ENCODE measurements at regions not wholly inside any gene's neighbourhood (a gene's known extent, or its start where the extent isn't known, plus 50 kb on each side); places are given as distances from the start of the nearest gene placed in this dataset.

- Histone ChIP-seq H3K9me3 (replicated peaks in 1 of 2; ENCODE audit: control insufficient read depth in 2 of 2, insufficient read depth in 1 of 2, low read depth in 1 of 2, low read length in 2 of 2) (peaks cover 0 to 6% of the 10 kb centered on the region in 2 donors), H3K23ac (ENCODE audit: low read depth, low read length, poor library complexity) (no peak overlapping the region), H3K9ac (ENCODE audit: low read depth, low read length, poor library complexity) (no peak overlapping the region), H2BK15ac (ENCODE audit: low read length) (no peak overlapping the region), H3K36me3 (replicated peaks in 1 of 2; ENCODE audit: control insufficient read depth in 2 of 2, insufficient read depth in 2 of 2, low read length in 2 of 2) (no peaks in the 10 kb centered on the region), H2BK12ac (ENCODE audit: low read length) (no peak overlapping the region), H4K91ac (ENCODE audit: low read depth, low read length, poor library complexity) (no peak overlapping the region), H3K4me1 (ENCODE audit: control insufficient read depth in 2 of 2, insufficient read depth in 1 of 2, low read depth in 1 of 2, low read length in 2 of 2) (no peaks in the 10 kb centered on the region), H3K27me3 (ENCODE audit: control insufficient read depth in 3 of 3, insufficient read depth in 3 of 3, low read depth in 1 of 3, low read length in 3 of 3) (no peaks in the 10 kb centered on the region), H2AK5ac (ENCODE audit: low read depth, low read length) (no peak overlapping the region), H3K27ac (replicated peaks; ENCODE audit: low read length) (no peak overlapping the region), H3K79me1 (ENCODE audit: low read depth, low read length) (no peaks in the 10 kb centered on the region), H2BK120ac (ENCODE audit: low read depth, low read length) (no peak overlapping the region), H3K4me3 (ENCODE audit: low read length in 2 of 2) (no peak overlapping the region), H2AFZ (ENCODE audit: low read length) (no peak overlapping the region), H2BK5ac (ENCODE audit: low read length) (no peak overlapping the region), H3K14ac (ENCODE audit: low read length) (no peak overlapping the region), H3K4ac (ENCODE audit: low read length) (no peak overlapping the region), H3K4me2 (ENCODE audit: insufficient read depth, low read length, poor library complexity, severe bottlenecking) (no peak overlapping the region), H4K8ac (ENCODE audit: low read depth, low read length) (no peak overlapping the region), H3K18ac (ENCODE audit: low read length) (no peak overlapping the region)
- no peak for DNase-seq (ENCODE audit: low spot score)
- no CpG with 5 or more reads among the region's 9 CpGs for WGBS, 2 donors (ENCODE audit: extremely low coverage in 2 of 2, insufficient read length in 2 of 2, insufficient replicate concordance in 1 of 2)
Measured at GRCh38 chr12:107826276-107826675, 51.8 kb downstream of the ASCL4 start.

GRCh38 chr12:107829271-107829670 lies 54.8 kb downstream of the ASCL4 start:
- H3K27ac ChIP-seq (replicated peaks; ENCODE audit: low read length), result no peak overlapping the region
- no peak overlapping the region for H2AK5ac ChIP-seq (ENCODE audit: low read depth, low read length)
- no peak overlapping the region for H2BK5ac ChIP-seq (ENCODE audit: low read length)
- no peak overlapping the region for H3K18ac ChIP-seq (ENCODE audit: low read length)
- no peak overlapping the region for H3K4me3 ChIP-seq (ENCODE audit: low read length in 2 of 2)
- no peaks in the 10 kb centered on the region for H3K36me3 ChIP-seq (replicated peaks in 1 of 2; ENCODE audit: control insufficient read depth in 2 of 2, insufficient read depth in 2 of 2, low read length in 2 of 2)
- H3K9me3 ChIP-seq (replicated peaks in 1 of 2; ENCODE audit: control insufficient read depth in 2 of 2, insufficient read depth in 1 of 2, low read depth in 1 of 2, low read length in 2 of 2), result peaks cover 0 to 6% of the 10 kb centered on the region in 2 donors
- H3K9ac ChIP-seq (ENCODE audit: low read depth, low read length, poor library complexity), result no peak overlapping the region
- H4K8ac ChIP-seq (ENCODE audit: low read depth, low read length), result no peak overlapping the region
- H3K4me1 ChIP-seq (ENCODE audit: control insufficient read depth in 2 of 2, insufficient read depth in 1 of 2, low read depth in 1 of 2, low read length in 2 of 2), result no peaks in the 10 kb centered on the region
- no peak overlapping the region for H3K4me2 ChIP-seq (ENCODE audit: insufficient read depth, low read length, poor library complexity, severe bottlenecking)
- no peak overlapping the region for H2BK120ac ChIP-seq (ENCODE audit: low read depth, low read length)
- H3K27me3 ChIP-seq (ENCODE audit: control insufficient read depth in 3 of 3, insufficient read depth in 3 of 3, low read depth in 1 of 3, low read length in 3 of 3), result peaks cover 0 to 6% (median 3%) of the 10 kb centered on the region in 3 experiments
- no peak overlapping the region for H3K4ac ChIP-seq (ENCODE audit: low read length)
- H3K79me1 ChIP-seq (ENCODE audit: low read depth, low read length), result no peaks in the 10 kb centered on the region
- H3K23ac ChIP-seq (ENCODE audit: low read depth, low read length, poor library complexity), result no peak overlapping the region
- H2BK15ac ChIP-seq (ENCODE audit: low read length), result no peak overlapping the region
- WGBS, 2 donors (ENCODE audit: extremely low coverage in 2 of 2, insufficient read length in 2 of 2, insufficient replicate concordance in 1 of 2), result no CpG with 5 or more reads among the region's 1 CpG
- no peak overlapping the region for H3K14ac ChIP-seq (ENCODE audit: low read length)
- no peak overlapping the region for H2AFZ ChIP-seq (ENCODE audit: low read length)
- H4K91ac ChIP-seq (ENCODE audit: low read depth, low read length, poor library complexity), result no peak overlapping the region
- DNase-seq (ENCODE audit: low spot score), result no peak
- no peak overlapping the region for H2BK12ac ChIP-seq (ENCODE audit: low read length)

GRCh38 chr12:107832441-107832840 lies 57.9 kb downstream of the ASCL4 start:
- Histone ChIP-seq H3K27ac (replicated peaks; ENCODE audit: low read length) (no peak overlapping the region), H3K36me3 (replicated peaks in 1 of 2; ENCODE audit: control insufficient read depth in 2 of 2, insufficient read depth in 2 of 2, low read length in 2 of 2) (no peaks in the 10 kb centered on the region), H3K4ac (ENCODE audit: low read length) (no peak overlapping the region), H2AFZ (ENCODE audit: low read length) (no peak overlapping the region), H3K23ac (ENCODE audit: low read depth, low read length, poor library complexity) (no peak overlapping the region), H2BK15ac (ENCODE audit: low read length) (no peak overlapping the region), H3K4me3 (ENCODE audit: low read length in 2 of 2) (no peak overlapping the region), H3K9ac (ENCODE audit: low read depth, low read length, poor library complexity) (no peak overlapping the region), H3K9me3 (replicated peaks in 1 of 2; ENCODE audit: control insufficient read depth in 2 of 2, insufficient read depth in 1 of 2, low read depth in 1 of 2, low read length in 2 of 2) (peaks cover 0 to 4% of the 10 kb centered on the region in 2 donors), H3K27me3 (ENCODE audit: control insufficient read depth in 3 of 3, insufficient read depth in 3 of 3, low read depth in 1 of 3, low read length in 3 of 3) (peaks cover 0 to 21% (median 3%) of the 10 kb centered on the region in 3 experiments), H3K18ac (ENCODE audit: low read length) (no peak overlapping the region), H2AK5ac (ENCODE audit: low read depth, low read length) (no peak overlapping the region), H2BK120ac (ENCODE audit: low read depth, low read length) (no peak overlapping the region), H3K79me1 (ENCODE audit: low read depth, low read length) (no peaks in the 10 kb centered on the region), H3K4me2 (ENCODE audit: insufficient read depth, low read length, poor library complexity, severe bottlenecking) (no peak overlapping the region), H3K4me1 (ENCODE audit: control insufficient read depth in 2 of 2, insufficient read depth in 1 of 2, low read depth in 1 of 2, low read length in 2 of 2) (no peaks in the 10 kb centered on the region), H4K91ac (ENCODE audit: low read depth, low read length, poor library complexity) (no peak overlapping the region), H4K8ac (ENCODE audit: low read depth, low read length) (no peak overlapping the region), H2BK5ac (ENCODE audit: low read length) (no peak overlapping the region), H3K14ac (ENCODE audit: low read length) (no peak overlapping the region), H2BK12ac (ENCODE audit: low read length) (no peak overlapping the region)
- no CpG with 5 or more reads among the region's 4 CpGs for WGBS, 2 donors (ENCODE audit: extremely low coverage in 2 of 2, insufficient read length in 2 of 2, insufficient replicate concordance in 1 of 2)
- DNase-seq (ENCODE audit: low spot score), result no peak

GRCh38 chr12:107840186-107840585 lies 65.7 kb downstream of the ASCL4 start:
- no CpG with 5 or more reads among the region's 1 CpG for WGBS, 2 donors (ENCODE audit: extremely low coverage in 2 of 2, insufficient read length in 2 of 2, insufficient replicate concordance in 1 of 2)
- H3K23ac ChIP-seq (ENCODE audit: low read depth, low read length, poor library complexity), result no peak overlapping the region
- no peak for DNase-seq (ENCODE audit: low spot score)
- no peak overlapping the region for H3K4me2 ChIP-seq (ENCODE audit: insufficient read depth, low read length, poor library complexity, severe bottlenecking)
- no peak overlapping the region for H4K8ac ChIP-seq (ENCODE audit: low read depth, low read length)
- no peak overlapping the region for H3K18ac ChIP-seq (ENCODE audit: low read length)
- no peak overlapping the region for H2BK15ac ChIP-seq (ENCODE audit: low read length)
- peaks cover 3 to 13% of the 10 kb centered on the region in 2 donors for H3K4me1 ChIP-seq (ENCODE audit: control insufficient read depth in 2 of 2, insufficient read depth in 1 of 2, low read depth in 1 of 2, low read length in 2 of 2)
- no peak overlapping the region for H2BK120ac ChIP-seq (ENCODE audit: low read depth, low read length)
- H3K4me3 ChIP-seq (ENCODE audit: low read length in 2 of 2), result no peak overlapping the region
- H3K36me3 ChIP-seq (replicated peaks in 1 of 2; ENCODE audit: control insufficient read depth in 2 of 2, insufficient read depth in 2 of 2, low read length in 2 of 2), result no peaks in the 10 kb centered on the region
- H3K79me1 ChIP-seq (ENCODE audit: low read depth, low read length), result no peaks in the 10 kb centered on the region
- H2AFZ ChIP-seq (ENCODE audit: low read length), result no peak overlapping the region
- H2BK5ac ChIP-seq (ENCODE audit: low read length), result no peak overlapping the region
- H4K91ac ChIP-seq (ENCODE audit: low read depth, low read length, poor library complexity), result no peak overlapping the region
- peaks cover 17 to 73% (median 29%) of the 10 kb centered on the region in 3 experiments for H3K27me3 ChIP-seq (ENCODE audit: control insufficient read depth in 3 of 3, insufficient read depth in 3 of 3, low read depth in 1 of 3, low read length in 3 of 3)
- H3K27ac ChIP-seq (replicated peaks; ENCODE audit: low read length), result no peak overlapping the region
- H3K4ac ChIP-seq (ENCODE audit: low read length), result no peak overlapping the region
- no peak overlapping the region for H2BK12ac ChIP-seq (ENCODE audit: low read length)
- no peaks in the 10 kb centered on the region for H3K9me3 ChIP-seq (replicated peaks in 1 of 2; ENCODE audit: control insufficient read depth in 2 of 2, insufficient read depth in 1 of 2, low read depth in 1 of 2, low read length in 2 of 2)
- H3K9ac ChIP-seq (ENCODE audit: low read depth, low read length, poor library complexity), result no peak overlapping the region
- no peak overlapping the region for H2AK5ac ChIP-seq (ENCODE audit: low read depth, low read length)
- no peak overlapping the region for H3K14ac ChIP-seq (ENCODE audit: low read length)
